GM23248 (cell line): ENCODE measurements at regions not wholly inside any gene's neighbourhood (a gene's known extent, or its start where the extent isn't known, plus 50 kb on each side); places are given as distances from the start of the nearest gene placed in this dataset.

ENCODE experiments used
- EZH2 ChIP-seq: fragments of 200-600 bp; sonication (generic); IDR thresholded peaks from 2 replicates; pipeline ENCODE4 v1.6.1; 2018; ENCODE audit warnings: antibody characterized with exemption, mild to moderate bottlenecking; ENCODE audit not compliant: insufficient read depth, poor library complexity, severe bottlenecking
- EZH2phosphoT487 ChIP-seq: fragments of 200-600 bp; sonication (generic); IDR thresholded peaks from 2 replicates; pipeline ENCODE4 v1.6.1; 2018; ENCODE audit warnings: antibody characterized with exemption, moderate library complexity, mild to moderate bottlenecking, low read depth; ENCODE audit not compliant: insufficient read depth

- TF ChIP-seq EZH2, result no peak
- TF ChIP-seq EZH2phosphoT487, result no peak
Observed at GRCh38 chr20:6698056-6698455, 69.4 kb upstream of the BMP2 start.
